ENCODE measurements at regions not wholly inside any gene's neighbourhood (a gene's known extent, or its start where the extent isn't known, plus 50 kb on each side); places are given as distances from the start of the nearest gene placed in this dataset.
"Not testable (repeated sequence)": the region's sequence is repeated elsewhere in the genome, so short reads cannot be mapped to it uniquely, and the experiment has no call there.

GRCh38 chr14:103227094-103227768 lies 104.0 kb downstream of the TNFAIP2 start:
- H3K4me3 Mint-ChIP-seq, result no peak overlapping the region
- intact Hi-C loops (cut with micrococcal nuclease), result no loop called here
- no peaks in the 10 kb centered on the region for H3K36me3 Mint-ChIP-seq (ENCODE audit: low read depth)
- no peak for DNase-seq
- CTCF ChIA-PET, result interaction anchor here (0.5 kb wide), 1 partner anchor 50 kb away, joined by 5 read pairs; no protein-coding TSS in a partner anchor
- no peaks in the 10 kb centered on the region for H3K4me1 Mint-ChIP-seq (ENCODE audit: low read depth)
- peaks cover 25% of the 10 kb centered on the region for H3K27me3 Mint-ChIP-seq (ENCODE audit: low read depth)
- H3K27ac Mint-ChIP-seq, result no peak overlapping the region
- no peaks in the 10 kb centered on the region for H3K9me3 Mint-ChIP-seq

DNA sequence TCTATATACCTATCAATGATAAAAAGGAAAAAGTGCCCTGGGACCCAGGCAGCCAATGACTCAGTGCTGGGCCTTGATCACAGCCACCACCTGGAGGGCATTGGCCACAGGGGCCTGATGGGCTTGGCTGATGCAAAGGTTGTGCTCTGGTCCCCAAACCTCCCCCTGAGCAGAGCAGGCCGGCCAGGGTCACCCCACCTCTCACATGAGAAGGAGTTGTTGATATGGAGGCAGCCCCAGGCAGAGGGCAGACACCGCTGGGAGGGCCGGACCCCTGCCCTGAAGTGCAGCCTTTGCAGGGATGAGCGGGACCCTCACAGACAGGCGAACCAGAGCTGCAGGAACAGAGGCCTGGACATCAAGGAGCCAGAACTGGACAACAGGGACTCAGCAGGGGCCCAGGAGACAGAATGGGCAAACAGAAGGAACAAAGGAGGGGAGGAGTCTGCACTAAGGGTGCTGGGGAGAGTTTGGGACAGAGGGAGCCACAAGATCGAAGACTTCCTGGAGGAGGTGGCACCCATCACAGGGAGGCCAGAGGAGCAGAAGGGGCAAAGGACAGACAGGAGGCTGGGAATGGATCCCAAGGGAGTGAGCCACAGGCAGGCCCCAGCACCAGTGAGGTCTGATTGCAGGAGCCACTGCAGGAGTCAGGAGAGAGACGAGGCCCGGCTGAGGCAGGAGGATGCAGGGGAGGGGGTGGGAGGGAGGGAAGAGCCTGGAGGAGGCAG lies 105.0 kb downstream of the TNFAIP2 start:
- DNase-seq, result no peak
- intact Hi-C loops (cut with micrococcal nuclease), result no loop called here
- Mint-ChIP-seq H3K9me3 (no peaks in the 10 kb centered on the region), H3K27me3 (ENCODE audit: low read depth) (peaks cover 19% of the 10 kb centered on the region), H3K36me3 (ENCODE audit: low read depth) (no peaks in the 10 kb centered on the region), H3K27ac (no peak overlapping the region), H3K4me3 (no peak overlapping the region), H3K4me1 (ENCODE audit: low read depth) (no peaks in the 10 kb centered on the region)
- CTCF ChIA-PET, result interaction anchor here (0.5 kb wide), 1 partner anchor 49 kb away, joined by 5 read pairs; no protein-coding TSS in a partner anchor

- Mint-ChIP-seq H3K27ac (no peak overlapping the region), H3K36me3 (ENCODE audit: low read depth) (no peaks in the 10 kb centered on the region), H3K4me1 (ENCODE audit: low read depth) (no peaks in the 10 kb centered on the region), H3K4me3 (no peak overlapping the region), H3K9me3 (no peaks in the 10 kb centered on the region), H3K27me3 (ENCODE audit: low read depth) (peaks cover 17% of the 10 kb centered on the region)
- CTCF ChIA-PET, result no interaction called here
- intact Hi-C loops (cut with micrococcal nuclease), result no loop called here
- DNase-seq, result no peak
Observed at GRCh38 chr14:103228866-103229265, 105.2 kb upstream of the EIF5 start.

GRCh38 chr14:103230021-103230420 lies 104.0 kb upstream of the EIF5 start:
- DNase-seq, result no peak
- H3K36me3 Mint-ChIP-seq (ENCODE audit: low read depth), result no peaks in the 10 kb centered on the region
- CTCF ChIA-PET, result no interaction called here
- no peak overlapping the region for H3K27ac Mint-ChIP-seq
- intact Hi-C loops (cut with micrococcal nuclease), result no loop called here
- H3K27me3 Mint-ChIP-seq (ENCODE audit: low read depth), result peaks cover 17% of the 10 kb centered on the region
- no peaks in the 10 kb centered on the region for H3K9me3 Mint-ChIP-seq
- no peak overlapping the region for H3K4me3 Mint-ChIP-seq
- H3K4me1 Mint-ChIP-seq (ENCODE audit: low read depth), result no peaks in the 10 kb centered on the region

- CTCF ChIA-PET, result no interaction called here
- H3K36me3 Mint-ChIP-seq (ENCODE audit: low read depth), result no peaks in the 10 kb centered on the region
- H3K4me1 Mint-ChIP-seq (ENCODE audit: low read depth), result no peaks in the 10 kb centered on the region
- peaks cover 18% of the 10 kb centered on the region for H3K27me3 Mint-ChIP-seq (ENCODE audit: low read depth)
- no peak overlapping the region for H3K27ac Mint-ChIP-seq
- intact Hi-C loops (cut with micrococcal nuclease), result no loop called here
- no peak for DNase-seq
- H3K4me3 Mint-ChIP-seq, result no peak overlapping the region
- H3K9me3 Mint-ChIP-seq, result no peaks in the 10 kb centered on the region
Observed at GRCh38 chr14:103230658-103231334, 103.2 kb upstream of the EIF5 start.

DNA sequence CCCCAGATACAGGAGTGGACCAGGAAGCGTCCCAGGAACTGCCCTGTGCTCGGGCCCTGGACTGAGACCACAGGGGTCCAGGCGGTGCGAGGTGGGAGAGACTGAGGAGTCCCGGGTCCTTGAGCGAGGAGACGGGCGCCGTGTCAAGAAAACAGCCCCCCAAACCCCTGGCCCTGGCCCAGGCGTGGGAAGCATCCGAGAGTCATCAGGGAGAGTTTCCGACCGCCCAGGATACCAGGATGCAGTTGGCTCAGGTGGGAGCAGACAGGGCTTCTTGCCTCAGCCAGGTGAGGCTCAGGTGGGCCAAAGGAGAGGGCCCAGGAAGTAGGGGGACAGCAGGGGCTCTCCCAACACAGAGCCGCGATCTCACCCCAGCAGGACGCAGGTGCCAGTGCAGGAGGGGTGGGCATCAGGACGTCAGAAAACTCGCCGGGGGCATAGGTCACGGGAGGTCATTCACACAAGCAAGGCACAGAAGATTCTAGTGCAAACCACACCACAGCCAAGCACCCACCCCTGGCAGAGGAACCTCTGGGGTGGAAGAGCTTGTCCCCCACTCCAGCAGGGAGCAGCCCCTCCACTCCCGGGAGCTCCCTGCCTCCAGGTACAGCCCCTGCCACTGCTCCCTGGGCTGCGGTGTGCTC lies 102.5 kb upstream of the EIF5 start:
- intact Hi-C loops (cut with micrococcal nuclease), result no loop called here
- no peak for DNase-seq
- H3K4me3 Mint-ChIP-seq, result no peak overlapping the region
- no peaks in the 10 kb centered on the region for H3K9me3 Mint-ChIP-seq
- CTCF ChIA-PET, result no interaction called here
- peaks cover 16% of the 10 kb centered on the region for H3K27me3 Mint-ChIP-seq (ENCODE audit: low read depth)
- H3K27ac Mint-ChIP-seq, result no peak overlapping the region
- no peaks in the 10 kb centered on the region for H3K36me3 Mint-ChIP-seq (ENCODE audit: low read depth)
- H3K4me1 Mint-ChIP-seq (ENCODE audit: low read depth), result no peaks in the 10 kb centered on the region

DNA sequence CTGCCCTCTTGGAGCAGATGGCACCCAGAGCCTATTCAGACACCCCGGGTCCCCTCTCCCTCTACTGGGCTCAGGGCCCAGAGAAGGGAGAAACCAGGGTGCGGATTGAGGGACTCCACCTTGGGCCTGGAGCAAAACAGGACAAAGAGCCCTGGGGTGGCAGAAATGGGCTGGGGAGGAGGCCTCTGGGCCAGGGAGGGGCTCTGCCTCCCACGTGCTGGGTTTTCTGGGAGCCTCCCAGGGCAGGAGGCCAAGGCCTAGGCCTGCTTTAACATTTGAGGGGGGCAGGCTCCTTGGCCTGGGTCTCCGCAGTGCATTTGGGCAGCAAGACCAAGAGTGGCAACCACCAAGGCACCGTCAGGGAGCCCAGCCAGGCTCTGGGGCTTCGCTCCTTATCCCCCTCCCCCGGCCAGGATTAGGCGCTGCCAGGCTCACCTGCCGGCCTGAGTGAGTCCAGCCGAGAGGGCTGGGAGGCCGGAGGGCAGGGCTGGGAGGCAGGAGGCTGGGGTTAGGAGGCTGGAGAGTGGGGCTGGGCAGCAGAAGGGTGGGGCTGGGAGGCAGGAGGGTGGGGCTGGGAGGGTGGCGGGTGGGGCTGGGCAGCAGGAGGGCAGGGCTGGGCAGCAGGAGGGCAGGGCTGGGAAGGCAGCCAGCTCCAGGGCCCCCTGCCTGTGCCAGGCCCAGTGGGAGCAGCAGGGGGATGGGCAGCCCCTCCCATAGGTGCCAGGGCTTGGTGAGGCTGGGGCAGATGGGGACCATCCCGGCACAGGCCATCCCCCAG lies 101.8 kb upstream of the EIF5 start:
- intact Hi-C loops (cut with micrococcal nuclease), result no loop called here
- Mint-ChIP-seq H3K27ac (no peak overlapping the region), H3K27me3 (ENCODE audit: low read depth) (peaks cover 13% of the 10 kb centered on the region), H3K36me3 (ENCODE audit: low read depth) (no peaks in the 10 kb centered on the region), H3K4me1 (ENCODE audit: low read depth) (no peaks in the 10 kb centered on the region), H3K4me3 (no peak overlapping the region), H3K9me3 (peaks cover 1% of the 10 kb centered on the region)
- CTCF ChIA-PET, result no interaction called here
- DNase-seq, result no peak

DNA sequence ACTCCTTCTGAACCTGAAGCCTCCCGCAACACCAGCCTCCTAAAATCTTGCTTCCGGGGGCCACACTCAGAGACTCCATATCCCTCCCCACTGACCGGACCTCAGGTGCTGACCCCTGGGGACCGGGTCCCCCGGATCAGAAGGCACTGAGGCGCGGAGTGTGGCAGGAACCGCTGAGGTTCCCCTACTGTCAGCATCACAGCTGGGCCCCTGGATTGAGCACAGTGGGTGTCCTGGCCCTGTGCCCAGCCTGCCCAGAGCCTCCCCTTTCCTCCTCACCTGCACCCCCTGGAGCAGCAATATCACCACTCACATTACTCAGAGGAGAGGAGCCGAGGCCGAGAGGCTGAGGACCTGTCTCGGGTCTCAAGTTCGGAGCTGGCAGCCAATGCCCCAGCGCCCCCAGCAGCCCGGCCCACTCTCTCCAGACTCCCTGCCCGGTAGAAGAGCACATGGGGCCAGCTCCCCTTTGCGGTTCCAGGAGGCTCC lies 101.2 kb upstream of the EIF5 start:
- DNase-seq, result no peak
- peaks cover 8% of the 10 kb centered on the region for H3K9me3 Mint-ChIP-seq
- no peaks in the 10 kb centered on the region for H3K36me3 Mint-ChIP-seq (ENCODE audit: low read depth)
- CTCF ChIA-PET, result interaction anchor here (0.5 kb wide), 1 partner anchor 10 kb away, joined by 3 read pairs; no protein-coding TSS in a partner anchor
- H3K27ac Mint-ChIP-seq, result no peak overlapping the region
- H3K27me3 Mint-ChIP-seq (ENCODE audit: low read depth), result peaks cover 13% of the 10 kb centered on the region
- H3K4me3 Mint-ChIP-seq, result no peak overlapping the region
- no peaks in the 10 kb centered on the region for H3K4me1 Mint-ChIP-seq (ENCODE audit: low read depth)
- intact Hi-C loops (cut with micrococcal nuclease), result no loop called here

DNA sequence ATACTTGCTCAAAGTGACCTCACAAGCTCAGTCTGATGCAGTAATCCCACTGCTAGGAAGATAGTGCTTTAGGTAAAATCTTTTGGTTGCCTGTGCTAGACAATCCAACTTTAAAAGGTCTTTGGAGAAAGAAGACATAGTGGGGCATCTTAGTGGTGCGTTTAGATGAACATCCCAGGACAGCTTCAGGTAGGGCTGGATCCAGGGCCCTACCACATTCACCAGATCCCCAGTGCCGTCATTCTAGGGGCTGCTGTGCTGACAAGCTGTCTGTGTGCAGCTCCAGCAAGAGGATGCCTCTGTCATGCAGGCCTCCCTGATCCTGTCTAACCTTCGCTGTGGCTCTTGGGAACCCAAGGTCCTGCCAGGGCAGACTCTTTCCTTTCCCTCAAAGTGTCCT lies 100.7 kb upstream of the EIF5 start:
- H3K4me3 Mint-ChIP-seq, result no peak overlapping the region
- H3K27me3 Mint-ChIP-seq (ENCODE audit: low read depth), result peaks cover 13% of the 10 kb centered on the region
- no peaks in the 10 kb centered on the region for H3K4me1 Mint-ChIP-seq (ENCODE audit: low read depth)
- H3K27ac Mint-ChIP-seq, result no peak overlapping the region
- H3K9me3 Mint-ChIP-seq, result peaks cover 12% of the 10 kb centered on the region
- CTCF ChIA-PET, result interaction anchor here (0.5 kb wide), 2 partner anchors 10 to 31 kb away, joined by 3 read pairs; no protein-coding TSS in a partner anchor
- no peaks in the 10 kb centered on the region for H3K36me3 Mint-ChIP-seq (ENCODE audit: low read depth)
- intact Hi-C loops (cut with micrococcal nuclease), result no loop called here
- DNase-seq, result no peak

GRCh38 chr14:103234826-103235225 lies 99.2 kb upstream of the EIF5 start:
- H3K27ac Mint-ChIP-seq; DNase-seq; H3K4me1 Mint-ChIP-seq (ENCODE audit: low read depth); intact Hi-C loops (cut with micrococcal nuclease); H3K36me3 Mint-ChIP-seq (ENCODE audit: low read depth); H3K4me3 Mint-ChIP-seq: not testable (repeated sequence)
- Mint-ChIP-seq H3K9me3 (peaks cover 22% of the 10 kb centered on the region), H3K27me3 (ENCODE audit: low read depth) (peaks cover 13% of the 10 kb centered on the region)
- CTCF ChIA-PET, result interaction anchor here (0.6 to 1.2 kb wide), 3 partner anchors 40 to 538 kb away, joined by 3 to 4 read pairs (median 3); no protein-coding TSS in a partner anchor

- H3K4me3 Mint-ChIP-seq; intact Hi-C loops (cut with micrococcal nuclease); H3K36me3 Mint-ChIP-seq (ENCODE audit: low read depth); H3K27ac Mint-ChIP-seq; H3K4me1 Mint-ChIP-seq (ENCODE audit: low read depth); DNase-seq: not testable (repeated sequence)
- peaks cover 13% of the 10 kb centered on the region for H3K27me3 Mint-ChIP-seq (ENCODE audit: low read depth)
- CTCF ChIA-PET, result interaction anchor here (0.6 kb wide), 4 partner anchors 40 to 720 kb away, joined by 3 to 4 read pairs (median 3); no protein-coding TSS in a partner anchor
- peaks cover 22% of the 10 kb centered on the region for H3K9me3 Mint-ChIP-seq
Observed at GRCh38 chr14:103235506-103235905, 98.5 kb upstream of the EIF5 start.
